ENCODE measurements at regions not wholly inside any gene's neighbourhood (a gene's known extent, or its start where the extent isn't known, plus 50 kb on each side); places are given as distances from the start of the nearest gene placed in this dataset.

DNA sequence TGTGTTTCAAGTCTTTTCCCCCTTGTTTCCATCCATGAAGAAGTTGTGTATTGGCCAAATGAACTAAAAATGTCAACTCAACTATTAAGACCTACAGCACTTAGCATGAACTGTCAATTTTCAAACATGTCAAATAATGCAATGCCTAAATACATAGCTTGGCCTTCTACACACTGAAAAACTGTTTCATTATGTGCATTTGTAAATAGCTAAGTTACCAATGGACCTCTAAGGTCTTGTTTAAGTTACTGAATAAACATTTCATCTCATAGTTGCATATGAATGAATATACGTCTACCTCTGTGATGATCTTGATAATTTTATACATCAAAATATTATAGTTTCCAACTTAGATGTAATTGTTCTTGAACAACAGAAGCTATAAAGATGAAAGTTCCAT, 744.5 kb downstream of the EFNB2 start:
- no peaks in the 10 kb centered on the region for H3K9me3 ChIP-seq (ENCODE audit: low read depth)
- H3K27me3 ChIP-seq: no peaks in the 10 kb centered on the region
- no peak overlapping the region for H3K4me3 ChIP-seq
- no peak overlapping the region for H3K27ac ChIP-seq
- DNase-seq (ENCODE audit: low read depth in 1 of 2, low spot score in 1 of 2): no peak
- H3K36me3 ChIP-seq: no peaks in the 10 kb centered on the region
- H3K4me1 ChIP-seq (ENCODE audit: low read depth): no peaks in the 10 kb centered on the region
- TF ChIP-seq, protein P1, sequence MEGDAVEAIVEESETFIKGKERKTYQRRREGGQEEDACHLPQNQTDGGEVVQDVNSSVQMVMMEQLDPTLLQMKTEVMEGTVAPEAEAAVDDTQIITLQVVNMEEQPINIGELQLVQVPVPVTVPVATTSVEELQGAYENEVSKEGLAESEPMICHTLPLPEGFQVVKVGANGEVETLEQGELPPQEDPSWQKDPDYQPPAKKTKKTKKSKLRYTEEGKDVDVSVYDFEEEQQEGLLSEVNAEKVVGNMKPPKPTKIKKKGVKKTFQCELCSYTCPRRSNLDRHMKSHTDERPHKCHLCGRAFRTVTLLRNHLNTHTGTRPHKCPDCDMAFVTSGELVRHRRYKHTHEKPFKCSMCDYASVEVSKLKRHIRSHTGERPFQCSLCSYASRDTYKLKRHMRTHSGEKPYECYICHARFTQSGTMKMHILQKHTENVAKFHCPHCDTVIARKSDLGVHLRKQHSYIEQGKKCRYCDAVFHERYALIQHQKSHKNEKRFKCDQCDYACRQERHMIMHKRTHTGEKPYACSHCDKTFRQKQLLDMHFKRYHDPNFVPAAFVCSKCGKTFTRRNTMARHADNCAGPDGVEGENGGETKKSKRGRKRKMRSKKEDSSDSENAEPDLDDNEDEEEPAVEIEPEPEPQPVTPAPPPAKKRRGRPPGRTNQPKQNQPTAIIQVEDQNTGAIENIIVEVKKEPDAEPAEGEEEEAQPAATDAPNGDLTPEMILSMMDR (IDR thresholded peaks at IDR 0.05; ENCODE audit: low read depth, low read length): no peak

DNA sequence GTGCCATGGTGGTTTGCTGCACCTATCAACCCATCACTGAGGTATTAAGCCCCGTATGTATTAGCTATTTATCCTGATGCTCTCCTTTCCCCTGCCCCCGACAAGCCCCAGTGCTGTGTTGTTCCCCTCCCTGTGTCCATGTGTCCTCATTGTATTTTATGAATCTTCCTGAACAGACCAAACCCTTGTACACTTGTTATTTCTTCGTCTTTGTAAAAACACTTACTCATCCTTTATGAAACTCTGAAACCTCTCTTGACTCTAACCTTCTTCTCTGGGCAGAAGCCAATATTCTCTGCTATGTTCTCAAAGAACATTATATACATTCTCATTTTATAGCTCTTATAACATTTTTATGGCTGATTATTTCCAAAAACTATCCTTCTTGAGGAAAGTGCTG, 746.9 kb downstream of the EFNB2 start:
- Histone ChIP-seq H3K9me3 (ENCODE audit: low read depth) (no peaks in the 10 kb centered on the region), H3K36me3 (no peaks in the 10 kb centered on the region), H3K27ac (no peak overlapping the region), H3K4me1 (ENCODE audit: low read depth) (no peaks in the 10 kb centered on the region), H3K4me3 (no peak overlapping the region), H3K27me3 (no peaks in the 10 kb centered on the region)
- TF ChIP-seq, protein P1 (IDR thresholded peaks at IDR 0.05; ENCODE audit: low read depth, low read length): no peak
- no peak for DNase-seq (ENCODE audit: low read depth in 1 of 2, low spot score in 1 of 2)

DNA sequence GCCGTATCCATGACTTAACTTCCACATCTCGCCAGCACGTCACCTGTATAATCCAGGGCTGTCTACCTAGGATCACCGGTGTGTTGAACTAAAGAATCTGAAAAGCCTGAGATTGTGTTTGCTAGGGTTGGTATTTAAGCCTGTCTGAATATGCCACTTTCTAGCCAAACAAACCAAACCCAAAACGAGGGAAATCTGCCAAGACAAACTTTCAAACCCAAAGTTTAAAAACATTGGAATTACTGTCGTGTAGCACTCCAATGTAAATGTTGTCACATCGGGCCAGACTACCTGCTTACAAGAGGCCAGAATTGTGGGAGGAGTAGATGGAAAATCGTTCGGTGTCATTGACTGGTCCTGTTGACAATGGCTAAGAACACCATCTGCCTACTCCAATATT, 747.8 kb downstream of the EFNB2 start:
- no peaks in the 10 kb centered on the region for H3K36me3 ChIP-seq
- DNase-seq (ENCODE audit: low read depth in 1 of 2, low spot score in 1 of 2): no peak
- H3K4me3 ChIP-seq: no peak overlapping the region
- TF ChIP-seq, protein P1 (IDR thresholded peaks at IDR 0.05; ENCODE audit: low read depth, low read length): no peak
- no peaks in the 10 kb centered on the region for H3K27me3 ChIP-seq
- H3K9me3 ChIP-seq (ENCODE audit: low read depth): no peaks in the 10 kb centered on the region
- H3K4me1 ChIP-seq (ENCODE audit: low read depth): no peaks in the 10 kb centered on the region
- no peak overlapping the region for H3K27ac ChIP-seq

DNA sequence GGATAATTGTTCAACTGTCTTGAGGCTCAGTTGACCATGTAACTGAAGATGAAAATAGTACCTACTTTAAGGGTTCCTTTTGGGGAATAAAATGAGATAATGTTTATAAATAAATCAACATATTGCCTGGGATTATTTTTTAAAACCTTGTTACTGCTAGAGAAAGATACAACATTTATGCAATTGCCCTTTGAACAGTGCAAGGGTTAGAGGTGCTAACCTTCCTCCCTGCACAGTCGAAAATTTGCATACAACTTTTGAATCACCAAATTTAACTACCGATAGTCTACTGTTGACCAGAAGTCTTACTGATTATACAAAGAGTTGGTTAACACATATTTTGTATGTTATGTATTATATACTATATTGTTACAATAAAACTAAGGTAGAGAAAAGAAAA, 750.0 kb downstream of the EFNB2 start:
- no peak for DNase-seq (ENCODE audit: low read depth in 1 of 2, low spot score in 1 of 2)
- no peaks in the 10 kb centered on the region for H3K4me1 ChIP-seq (ENCODE audit: low read depth)
- H3K27ac ChIP-seq: no peak overlapping the region
- no peaks in the 10 kb centered on the region for H3K9me3 ChIP-seq (ENCODE audit: low read depth)
- TF ChIP-seq, protein P1 (IDR thresholded peaks at IDR 0.05; ENCODE audit: low read depth, low read length): no peak
- H3K4me3 ChIP-seq: no peak overlapping the region
- H3K36me3 ChIP-seq: no peaks in the 10 kb centered on the region
- H3K27me3 ChIP-seq: no peaks in the 10 kb centered on the region

DNA sequence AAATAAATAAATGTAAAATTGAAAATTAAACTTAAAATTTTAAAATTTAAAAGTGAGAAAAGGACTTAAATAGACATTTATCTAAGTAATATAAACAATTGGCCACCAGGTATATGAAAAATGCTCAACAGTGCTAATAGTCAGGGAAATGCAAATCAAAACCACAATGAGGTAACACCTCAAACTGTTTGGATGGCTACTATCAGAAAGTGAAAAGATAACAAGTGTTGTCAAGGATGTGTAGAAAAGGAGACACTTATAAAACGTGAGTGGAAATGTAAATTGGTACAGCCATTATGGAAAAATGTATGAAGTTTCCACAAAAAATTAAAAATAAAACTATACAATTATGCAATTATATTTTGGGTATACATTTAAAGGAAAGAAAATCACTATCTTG, 752.2 kb downstream of the EFNB2 start:
- Histone ChIP-seq H3K9me3 (ENCODE audit: low read depth) (no peaks in the 10 kb centered on the region), H3K4me1 (ENCODE audit: low read depth) (no peaks in the 10 kb centered on the region), H3K4me3 (no peak overlapping the region), H3K27ac (no peak overlapping the region), H3K36me3 (no peaks in the 10 kb centered on the region), H3K27me3 (no peaks in the 10 kb centered on the region)
- DNase-seq (ENCODE audit: low read depth in 1 of 2, low spot score in 1 of 2): no peak
- TF ChIP-seq, protein P1 (IDR thresholded peaks at IDR 0.05; ENCODE audit: low read depth, low read length): no peak

DNA sequence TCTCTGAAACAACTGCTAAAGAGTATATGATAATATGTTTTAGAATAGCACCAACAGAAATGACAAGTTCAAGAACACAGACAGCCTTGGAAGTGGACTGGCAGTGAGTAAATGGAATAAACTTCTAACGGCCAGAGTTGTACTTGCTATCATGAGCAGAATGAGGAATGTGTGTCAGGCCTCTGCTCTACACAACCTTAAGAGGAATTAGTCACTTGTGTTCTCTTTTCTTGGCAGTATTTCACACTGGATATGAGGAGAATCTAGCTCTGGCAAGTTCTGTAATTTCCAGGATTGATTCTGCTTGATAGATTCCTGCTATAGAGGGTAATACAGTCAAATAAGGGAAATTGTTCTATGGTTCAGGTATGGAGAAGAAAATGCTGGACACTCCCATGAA, 757.3 kb downstream of the EFNB2 start:
- Histone ChIP-seq H3K4me3 (no peak overlapping the region), H3K27me3 (no peaks in the 10 kb centered on the region), H3K9me3 (ENCODE audit: low read depth) (no peaks in the 10 kb centered on the region), H3K4me1 (ENCODE audit: low read depth) (no peaks in the 10 kb centered on the region), H3K27ac (no peak overlapping the region), H3K36me3 (no peaks in the 10 kb centered on the region)
- peak in 1 of 2 donors; percentile 28 for DNase-seq (ENCODE audit: low read depth in 1 of 2, low spot score in 1 of 2)
- TF ChIP-seq, protein P1 (IDR thresholded peaks at IDR 0.05; ENCODE audit: low read depth, low read length): no peak

All from cardiac muscle cell (in vitro differentiated cells and primary cell).